Progenitor cell of endocrine pancreas (in vitro differentiated cells): ENCODE measurements at regions not wholly inside any gene's neighbourhood (a gene's known extent, or its start where the extent isn't known, plus 50 kb on each side); places are given as distances from the start of the nearest gene placed in this dataset.

Source experiments
- DNase-seq: peaks from one replicate; pipeline ENCODE4 v3.0.0; 2021; ENCODE audit warnings: low spot score; ENCODE audit not compliant: unreplicated experiment
- H3K27ac Mint-ChIP-seq: 2 replicates; pipeline ENCODE4 v1.8.0; 2021; ENCODE audit warnings: mild to moderate bottlenecking, moderate library complexity, mixed read lengths
- H3K27me3 Mint-ChIP-seq: 2 replicates; pipeline ENCODE4 v1.8.0; 2021; ENCODE audit warnings: mixed read lengths
- H3K36me3 Mint-ChIP-seq: 2 replicates; pipeline ENCODE4 v1.8.0; 2022; ENCODE audit warnings: mixed read lengths; ENCODE audit not compliant: insufficient read depth
- H3K4me1 Mint-ChIP-seq: 2 replicates; pipeline ENCODE4 v1.8.0; 2021; ENCODE audit warnings: low read depth, mixed read lengths
- H3K4me3 Mint-ChIP-seq: 2 replicates; pipeline ENCODE4 v1.8.0; 2021; ENCODE audit warnings: low read depth, mild to moderate bottlenecking, moderate library complexity, mixed read lengths
- H3K9me3 Mint-ChIP-seq: 2 replicates; pipeline ENCODE4 v1.8.0; 2021; ENCODE audit warnings: low read depth, mixed read lengths
- CTCF ChIP-seq: fragments of 200-600 bp; sonication (generic); IDR thresholded peaks from one replicate; pipeline ENCODE4 v1.5.0; 2021; ENCODE audit warnings: antibody characterized with exemption, mild to moderate bottlenecking; ENCODE audit not compliant: unreplicated experiment

- Mint-ChIP-seq H3K4me1 (peaks cover 10% of the 10 kb centered on the region), H3K36me3 (no peaks in the 10 kb centered on the region), H3K27ac (no peak overlapping the region), H3K4me3 (no peak overlapping the region), H3K27me3 (no peaks in the 10 kb centered on the region), H3K9me3 (peaks cover 2% of the 10 kb centered on the region)
- DNase-seq, result no peak
- TF ChIP-seq CTCF, result no peak
These were observed 448.9 kb upstream of the FZD8 start for GRCh38 chr10:36091007-36091406.

- Mint-ChIP-seq H3K4me3 (no peak overlapping the region), H3K27me3 (no peaks in the 10 kb centered on the region), H3K4me1 (peaks cover 10% of the 10 kb centered on the region), H3K27ac (no peak overlapping the region), H3K36me3 (no peaks in the 10 kb centered on the region), H3K9me3 (no peaks in the 10 kb centered on the region)
- no peak for TF ChIP-seq CTCF
- DNase-seq, result no peak
These were observed 447.8 kb upstream of the FZD8 start for GRCh38 chr10:36089790-36090440.

GRCh38 chr10:36087006-36088005 lies 445.2 kb upstream of the FZD8 start:
- no peak for DNase-seq
- no peak for TF ChIP-seq CTCF
- Mint-ChIP-seq H3K27ac (no peak overlapping the region), H3K4me3 (no peak overlapping the region), H3K4me1 (peaks cover 10% of the 10 kb centered on the region), H3K27me3 (no peaks in the 10 kb centered on the region), H3K9me3 (no peaks in the 10 kb centered on the region), H3K36me3 (no peaks in the 10 kb centered on the region)

- no peaks in the 10 kb centered on the region for H3K36me3 Mint-ChIP-seq
- peaks cover 3% of the 10 kb centered on the region for H3K4me1 Mint-ChIP-seq
- TF ChIP-seq CTCF, result no peak
- no peak overlapping the region for H3K27ac Mint-ChIP-seq
- DNase-seq, result no peak
- H3K4me3 Mint-ChIP-seq, result no peak overlapping the region
- no peaks in the 10 kb centered on the region for H3K9me3 Mint-ChIP-seq
- peaks cover 4% of the 10 kb centered on the region for H3K27me3 Mint-ChIP-seq
These were observed 433.1 kb upstream of the FZD8 start for GRCh38 chr10:36075196-36075595.

GRCh38 chr10:36073796-36074345 lies 431.8 kb upstream of the FZD8 start:
- Mint-ChIP-seq H3K4me3 (no peak overlapping the region), H3K27me3 (peaks cover 4% of the 10 kb centered on the region), H3K27ac (no peak overlapping the region), H3K36me3 (no peaks in the 10 kb centered on the region), H3K4me1 (peaks cover 3% of the 10 kb centered on the region), H3K9me3 (no peaks in the 10 kb centered on the region)
- no peak for DNase-seq
- no peak for TF ChIP-seq CTCF
